ENCODE measurements at regions not wholly inside any gene's neighbourhood (a gene's known extent, or its start where the extent isn't known, plus 50 kb on each side); places are given as distances from the start of the nearest gene placed in this dataset.
"Not testable (repeated sequence)": the region's sequence is repeated elsewhere in the genome, so short reads cannot be mapped to it uniquely, and the experiment has no call there.

GRCh38 chr15:32342268-32342667 is 60.8 kb downstream of the GOLGA8K start:
- not testable (repeated sequence) for TF ChIP-seq CTCF (IDR thresholded peaks at IDR 0.05; ENCODE audit: low read depth, low read length, missing input control); MAX (IDR thresholded peaks at IDR 0.05)
